HCT116 (cell line): ENCODE measurements at regions not wholly inside any gene's neighbourhood (a gene's known extent, or its start where the extent isn't known, plus 50 kb on each side); places are given as distances from the start of the nearest gene placed in this dataset.

Experiments
- ATAC-seq: fragments of 200-7000 bp; cut with Tn5 transposase; 2 replicates; pipeline ENCODE4 v1.9.1; 2020; ENCODE audit warnings: mild to moderate bottlenecking, moderate library complexity
- BruUV-seq: library from RNA; stranded (reverse); fragments of 400-500 nt; replicated peaks from 2 replicates; lab custom pipeline; 2021; lab: Mats Ljungman, UMichigan
- CTCF ChIA-PET: fragments of 300-600 bp; sonication (Branson Sonifier 250); formaldehyde crosslinking; loops from one replicate; lab custom pipeline; 2021; ENCODE audit warnings: antibody characterized with exemption; lab: Charles Lee
- POLR2A ChIA-PET: fragments of 300-600, 350-600 bp; sonication (Branson Sonifier 250); formaldehyde crosslinking; loops from one replicate; lab custom pipeline; 2021; ENCODE audit warnings: antibody characterized with exemption; lab: Charles Lee
- RAD21 ChIA-PET, 2 experiments: fragments of 300-600 bp; sonication (Branson Sonifier 250); formaldehyde crosslinking; loops; one replicate each; lab custom pipeline; 2023; ENCODE audit warnings: low total read pairs in 2 of 2; ENCODE audit not compliant: uncharacterized antibody in 2 of 2, unreplicated experiment in 2 of 2, low non-redundant PET in 1 of 2; lab: Charles Lee
- DNase-seq: peaks from one replicate; pipeline ENCODE4 v3.0.0-alpha.2; 2010; ENCODE audit warnings: low read depth, low spot score
- H2AFZ ChIP-seq: fragments of 200-600 bp; shearing (Covaris generic), sonication (generic); 2 replicates; pipeline ENCODE4 v1.6.1; 2017; ENCODE audit warnings: low read depth, mixed run types, mixed read lengths, antibody characterized with exemption, low read length; ENCODE audit not compliant: poor library complexity, severe bottlenecking
- H3K27ac ChIP-seq: 2 replicates; pipeline ENCODE4 v1.5.1; 2012; ENCODE audit warnings: low read depth, low read length
- H3K27me3 ChIP-seq: fragments of 200-600 bp; sonication (generic); 2 replicates; pipeline ENCODE4 v1.6.1; 2016; ENCODE audit warnings: mixed run types, low read length, mixed read lengths; ENCODE audit not compliant: insufficient read depth
- H3K36me3 ChIP-seq, 2 experiments: fragments of 200-500 bp in 1 of 2; fragments of 200-600 bp in 1 of 2; sonication (Bioruptor generic) in 1 of 2; sonication (generic) in 1 of 2; 2 replicates each; pipeline versions ENCODE4 v1.5.1 to v1.6.1; 2014 to 2016; ENCODE audit warnings: low read length in 2 of 2, inconsistent platforms in 1 of 2, mixed read lengths in 1 of 2, mixed run types in 1 of 2; ENCODE audit not compliant: insufficient read depth in 2 of 2, control insufficient read depth in 1 of 2
- H3K4me1 ChIP-seq, 2 experiments: fragments of 200-600 bp in 1 of 2; sonication (generic) in 1 of 2; 2 replicates each; pipeline versions ENCODE4 v1.5.1 to v1.6.1; 2012 to 2017; ENCODE audit warnings: low read length in 2 of 2, inconsistent platforms in 1 of 2, mild to moderate bottlenecking in 1 of 2, mixed read lengths in 1 of 2, mixed run types in 1 of 2, moderate library complexity in 1 of 2; ENCODE audit not compliant: insufficient read depth in 2 of 2, control insufficient read depth in 1 of 2
- H3K4me2 ChIP-seq: fragments of 200-600 bp; sonication (generic); 2 replicates; pipeline ENCODE4 v1.6.1; 2017; ENCODE audit warnings: mixed run types, low read length, mixed read lengths
- H3K4me3 ChIP-seq, 2 experiments: fragments of 200-600 bp in 1 of 2; sonication (generic) in 1 of 2; replicated peaks in 1 of 2; 2 replicates each; pipeline ENCODE4 v1.5.1; 2011 to 2016; ENCODE audit warnings: low read length in 2 of 2, control low read depth in 1 of 2, low read depth in 1 of 2, mild to moderate bottlenecking in 1 of 2, mixed read lengths in 1 of 2, mixed run types in 1 of 2
- H3K79me2 ChIP-seq: fragments of 200-600 bp; sonication (generic); 2 replicates; pipeline ENCODE4 v1.6.1; 2017; ENCODE audit warnings: mild to moderate bottlenecking, mixed run types, low read length, moderate library complexity, mixed read lengths; ENCODE audit not compliant: insufficient read depth
- H3K9ac ChIP-seq: fragments of 200-600 bp; sonication (generic); 2 replicates; pipeline ENCODE4 v1.6.1; 2016; ENCODE audit warnings: low read length, mixed read lengths
- H3K9me2 ChIP-seq: fragments of 200-600 bp; sonication (generic), shearing (Covaris generic); 2 replicates; pipeline ENCODE4 v1.6.1; 2017; ENCODE audit warnings: mixed run types, mild to moderate bottlenecking, moderate library complexity; ENCODE audit not compliant: insufficient read depth
- H3K9me3 ChIP-seq, 2 experiments: fragments of 200-500 bp in 1 of 2; fragments of 200-600 bp in 1 of 2; sonication (Bioruptor generic) in 1 of 2; sonication (generic) in 1 of 2; 2 replicates each; pipeline ENCODE4 v1.6.1; 2014 to 2017; ENCODE audit warnings: low read length in 2 of 2, mixed read lengths in 2 of 2, inconsistent platforms in 1 of 2, low read depth in 1 of 2, mild to moderate bottlenecking in 1 of 2, mixed run types in 1 of 2, moderate library complexity in 1 of 2; ENCODE audit not compliant: control insufficient read depth in 1 of 2, insufficient read depth in 1 of 2
- H4K20me1 ChIP-seq: fragments of 200-600 bp; sonication (generic), shearing (Covaris generic); 2 replicates; pipeline ENCODE4 v1.6.1; 2017; ENCODE audit warnings: mixed run types, mild to moderate bottlenecking, moderate library complexity; ENCODE audit not compliant: insufficient read depth
- ATF3 ChIP-seq: IDR thresholded peaks from 2 replicates; pipeline ENCODE4 v1.6.1; 2012
- CEBPB ChIP-seq: IDR thresholded peaks from 2 replicates; pipeline ENCODE4 v1.6.1; 2012; ENCODE audit warnings: low read depth
- CTCF ChIP-seq, 3 experiments: fragments of 200-600 bp in 1 of 3; sonication (generic) in 1 of 3; IDR thresholded peaks in 2 of 3; conservative IDR thresholded peaks in 1 of 3; 2 replicates each; pipeline ENCODE4 v1.5.1; 2012 to 2017; ENCODE audit warnings: low read depth in 2 of 3, low read length in 2 of 3, antibody characterized with exemption in 1 of 3, borderline replicate concordance in 1 of 3, control low read depth in 1 of 3, mild to moderate bottlenecking in 1 of 3, mixed read lengths in 1 of 3, mixed run types in 1 of 3, moderate library complexity in 1 of 3; ENCODE audit not compliant: insufficient read depth in 1 of 3
- EZH2 ChIP-seq: fragments of 200-600 bp; sonication (generic); IDR thresholded peaks from 2 replicates; pipeline ENCODE4 v1.6.1; 2017; ENCODE audit warnings: antibody characterized with exemption, mixed run types
- EZH2phosphoT487 ChIP-seq: fragments of 200-600 bp; IDR thresholded peaks from 2 replicates; pipeline ENCODE4 v1.6.1; 2018; ENCODE audit warnings: antibody characterized with exemption, borderline replicate concordance
- POLR2A ChIP-seq: IDR thresholded peaks from 2 replicates; pipeline ENCODE4 v1.7.0; 2011; ENCODE audit warnings: borderline replicate concordance; ENCODE audit not compliant: insufficient read depth, insufficient read length; ENCODE audit errors: extremely low read depth
- RAD21 ChIP-seq: IDR thresholded peaks from 2 replicates; pipeline ENCODE4 v1.6.1; 2012; ENCODE audit warnings: low read depth, mild to moderate bottlenecking
- REST ChIP-seq: IDR thresholded peaks from 2 replicates; pipeline ENCODE4 v1.6.1; 2012; ENCODE audit warnings: low read depth
- SIN3A ChIP-seq: IDR thresholded peaks from 2 replicates; pipeline ENCODE4 v1.6.1; 2012; ENCODE audit warnings: low read depth
- SRF ChIP-seq: IDR thresholded peaks from 2 replicates; pipeline ENCODE4 v1.6.1; 2012; ENCODE audit warnings: low read depth
- TCF7L2 ChIP-seq: IDR thresholded peaks from 2 replicates; pipeline ENCODE4 v1.7.0; 2011; ENCODE audit warnings: borderline replicate concordance, inconsistent platforms; ENCODE audit not compliant: insufficient read depth, insufficient read length; ENCODE audit errors: extremely low read depth
- YY1 ChIP-seq: IDR thresholded peaks from 2 replicates; pipeline ENCODE4 v1.6.1; 2011; ENCODE audit warnings: low read length, low read depth, moderate library complexity, mild to moderate bottlenecking; ENCODE audit not compliant: insufficient replicate concordance; ENCODE audit errors: extremely low read depth
- ZBTB33 ChIP-seq: IDR thresholded peaks from 2 replicates; pipeline ENCODE4 v1.6.1; 2011; ENCODE audit warnings: mild to moderate bottlenecking, low read length, moderate library complexity; ENCODE audit not compliant: insufficient replicate concordance; ENCODE audit errors: extremely low read depth
- ZFX ChIP-seq: fragments of 450-650 bp; IDR thresholded peaks from 2 replicates; pipeline ENCODE4 v1.6.1; 2017
- ZNF274 ChIP-seq: fragments of 200-500 bp; sonication (Bioruptor generic); IDR thresholded peaks from 2 replicates; pipeline ENCODE4 v1.6.1; 2014; ENCODE audit warnings: mild to moderate bottlenecking, low read depth, low read length, inconsistent platforms
- intact Hi-C: fragments of 100-400 bp; cut with micrococcal nuclease; formaldehyde crosslinking; loops from 2 replicates; pipeline ENCODE4 v1.10.0; 2022

- ChIA-PET CTCF (no interaction called here), POLR2A (interaction anchor here (0.7 kb wide), 1 partner anchor 61 kb away, joined by 3 read pairs; no protein-coding TSS in a partner anchor)
- no peaks in the 10 kb centered on the region; the same call in 1 of the 2 replicates for H3K9me2 ChIP-seq
Observed at GRCh38 chr7:20503278-20503950, 112.1 kb upstream of the ABCB5 start.

More at GRCh38 chr7:20503278-20503950, 112.1 kb upstream of the ABCB5 start:
- H3K4me1 ChIP-seq: no peaks in the 10 kb centered on the region
- intact Hi-C loops: no loop called here
- no peaks in the 10 kb centered on the region for H3K79me2 ChIP-seq
- no TSS peak for BruUV-seq
- H3K27me3 ChIP-seq: no peaks in the 10 kb centered on the region
- H3K36me3 ChIP-seq: no peaks in the 10 kb centered on the region
- no peak overlapping the region for H3K27ac ChIP-seq
- no peak for ATAC-seq
- H3K4me3 ChIP-seq: no peak overlapping the region
- RAD21 ChIA-PET: no interaction called here
- TF ChIP-seq ZBTB33: no peak
- no peak for TF ChIP-seq ATF3
- no peak for TF ChIP-seq CTCF (IDR thresholded peaks at IDR 0.05 in 2 of 3, conservative IDR thresholded peaks at IDR 0.05 in 1 of 3; ENCODE audit: borderline replicate concordance in 1 of 3, insufficient read depth in 1 of 3, low read depth in 2 of 3, low read length in 2 of 3)
- no peak for TF ChIP-seq POLR2A
- no peak for TF ChIP-seq SIN3A
- TF ChIP-seq CEBPB: no peak
- no peak for TF ChIP-seq ZFX
- no peak for TF ChIP-seq RAD21
- no peak for TF ChIP-seq ZNF274
- no peak for TF ChIP-seq REST
- TF ChIP-seq TCF7L2: no peak
- no peak for TF ChIP-seq EZH2phosphoT487
- TF ChIP-seq SRF: no peak
- TF ChIP-seq EZH2: no peak
- no peak for TF ChIP-seq YY1
- TF ChIP-seq, all 23 proteins: peak for 0
- DNase-seq: no peak
- Histone ChIP-seq H3K4me2 (no peak overlapping the region), H2AFZ (no peak overlapping the region), H3K9me3 (no peaks in the 10 kb centered on the region), H4K20me1 (no peaks in the 10 kb centered on the region), H3K9ac (no peak overlapping the region)
